Neural cell (in vitro differentiated cells): ENCODE measurements at regions not wholly inside any gene's neighbourhood (a gene's known extent, or its start where the extent isn't known, plus 50 kb on each side); places are given as distances from the start of the nearest gene placed in this dataset.

Experiments used
- H2AFZ ChIP-seq: fragments of 200-600, 300-800 bp; sonication (generic), shearing (Covaris generic); 2 replicates; pipeline ENCODE4 v1.6.0; 2014; ENCODE audit warnings: low read depth, mild to moderate bottlenecking, antibody characterized with exemption, low read length, moderate library complexity
- H3F3A ChIP-seq: fragments of 200-600 bp; shearing (Covaris generic); 2 replicates; pipeline ENCODE4 v1.6.1; 2016; ENCODE audit warnings: mild to moderate bottlenecking, moderate library complexity, mixed read lengths, antibody characterized with exemption, low read length; ENCODE audit not compliant: insufficient read depth, poor library complexity, severe bottlenecking
- H3K27ac ChIP-seq: fragments of 200-600, 300-800 bp; sonication (generic), shearing (Covaris generic); 2 replicates; pipeline ENCODE4 v1.5.1; 2014; ENCODE audit warnings: mild to moderate bottlenecking, low read length, moderate library complexity
- H3K27me3 ChIP-seq: fragments of 300-800, 200-600 bp; sonication (generic), shearing (Covaris generic); 2 replicates; pipeline ENCODE4 v1.6.0; 2014; ENCODE audit warnings: mild to moderate bottlenecking, low read depth, low read length, moderate library complexity; ENCODE audit not compliant: insufficient read depth
- H3K36me3 ChIP-seq: fragments of 300-800, 200-600 bp; sonication (generic), shearing (Covaris generic); 2 replicates; pipeline ENCODE4 v1.5.1; 2014; ENCODE audit warnings: mild to moderate bottlenecking, antibody characterized with exemption, low read length, moderate library complexity; ENCODE audit not compliant: insufficient read depth
- H3K4me2 ChIP-seq: fragments of 300-800, 200-600 bp; sonication (generic), shearing (Covaris generic); 2 replicates; pipeline ENCODE4 v1.6.0; 2014; ENCODE audit warnings: mild to moderate bottlenecking, low read length
- H3K4me3 ChIP-seq: fragments of 300-800, 200-600 bp; sonication (generic), shearing (Covaris generic); 2 replicates; pipeline ENCODE4 v1.5.1; 2014; ENCODE audit warnings: mild to moderate bottlenecking, low read length, moderate library complexity
- H3K79me2 ChIP-seq: fragments of 200-600 bp; shearing (Covaris generic); replicated peaks from 2 replicates; pipeline ENCODE4 v1.6.0; 2014; ENCODE audit warnings: mild to moderate bottlenecking, low read length, moderate library complexity; ENCODE audit not compliant: insufficient read depth
- H3K9ac ChIP-seq: fragments of 300-800, 200-600 bp; sonication (generic), shearing (Covaris generic); 2 replicates; pipeline ENCODE4 v1.6.1; 2016; ENCODE audit warnings: mild to moderate bottlenecking, low read length, mixed read lengths
- H3K9me2 ChIP-seq: fragments of 200-600 bp; shearing (Covaris generic); 2 replicates; pipeline ENCODE4 v1.6.1; 2016; ENCODE audit warnings: mild to moderate bottlenecking, low read length, mixed read lengths; ENCODE audit not compliant: insufficient read depth
- H3K9me3 ChIP-seq: fragments of 200-600, 300-800 bp; sonication (generic), shearing (Covaris generic); 2 replicates; pipeline ENCODE4 v1.6.1; 2016; ENCODE audit warnings: mild to moderate bottlenecking, mixed run types, low read length, moderate library complexity, mixed read lengths
- H4K20me1 ChIP-seq: fragments of 200-600 bp; shearing (Covaris generic); 2 replicates; pipeline ENCODE4 v1.6.1; 2016; ENCODE audit warnings: mild to moderate bottlenecking, mixed run types; ENCODE audit not compliant: insufficient read depth
- CTCF ChIP-seq: fragments of 450-650 bp; IDR thresholded peaks from 2 replicates; pipeline ENCODE4 v1.5.1; 2014; ENCODE audit warnings: antibody characterized with exemption, mild to moderate bottlenecking, moderate library complexity; ENCODE audit not compliant: poor library complexity, severe bottlenecking
- EP300 ChIP-seq: fragments of 450-650 bp; conservative IDR thresholded peaks from 2 replicates; pipeline ENCODE4 v1.6.1; 2014; ENCODE audit warnings: antibody characterized with exemption, mild to moderate bottlenecking, moderate library complexity; ENCODE audit not compliant: poor library complexity, severe bottlenecking
- EZH2 ChIP-seq: fragments of 200-600, 300-800 bp; shearing (Covaris generic), sonication (generic); IDR thresholded peaks from 2 replicates; pipeline ENCODE4 v1.6.1; 2014; ENCODE audit warnings: antibody characterized with exemption, low read length, borderline replicate concordance, mild to moderate bottlenecking; ENCODE audit not compliant: insufficient read depth, poor library complexity, severe bottlenecking
- MXI1 ChIP-seq: fragments of 450-650 bp; conservative IDR thresholded peaks from 2 replicates; pipeline ENCODE4 v1.6.1; 2014; ENCODE audit warnings: antibody characterized with exemption, mild to moderate bottlenecking; ENCODE audit not compliant: poor library complexity, severe bottlenecking
- POLR2AphosphoS5 ChIP-seq: IDR thresholded peaks from 2 replicates; pipeline ENCODE4 v1.6.1; 2012
- RAD21 ChIP-seq: fragments of 450-650 bp; conservative IDR thresholded peaks from 2 replicates; pipeline ENCODE4 v1.6.1; 2014; ENCODE audit warnings: antibody characterized with exemption, mild to moderate bottlenecking, moderate library complexity
- REST ChIP-seq: IDR thresholded peaks from 2 replicates; pipeline ENCODE4 v1.6.1; 2012; ENCODE audit warnings: borderline replicate concordance
- SMC3 ChIP-seq: fragments of 450-650 bp; conservative IDR thresholded peaks from 2 replicates; pipeline ENCODE4 v1.6.1; 2014; ENCODE audit warnings: antibody characterized with exemption, mild to moderate bottlenecking, moderate library complexity; ENCODE audit not compliant: poor library complexity
- TAF1 ChIP-seq: IDR thresholded peaks from 2 replicates; pipeline ENCODE4 v1.6.1; 2012; ENCODE audit warnings: low read depth

GRCh38 chr9:28166179-28166578 is 592.9 kb upstream of the C9orf72 start:
- no peaks in the 10 kb centered on the region for H3K27me3 ChIP-seq
- TF ChIP-seq REST (no peak), EP300 (no peak), MXI1 (no peak), SMC3 (no peak), EZH2 (no peak), CTCF (no peak), RAD21 (no peak), POLR2AphosphoS5 (no peak), TAF1 (no peak)
- H3K27ac ChIP-seq = no peak overlapping the region
- H3K9me2 ChIP-seq = no peaks in the 10 kb centered on the region
- H3K9me3 ChIP-seq = no peaks in the 10 kb centered on the region
- H3K4me3 ChIP-seq = no peak overlapping the region
- H2AFZ ChIP-seq = no peak overlapping the region
- H3K4me2 ChIP-seq = no peak overlapping the region
- H3K79me2 ChIP-seq = no peaks in the 10 kb centered on the region
- H3K36me3 ChIP-seq = no peaks in the 10 kb centered on the region
- no peaks in the 10 kb centered on the region for H4K20me1 ChIP-seq
- no peaks in the 10 kb centered on the region for H3F3A ChIP-seq
- no peak overlapping the region for H3K9ac ChIP-seq

GRCh38 chr9:28177142-28177541 is 603.9 kb upstream of the C9orf72 start:
- no peak overlapping the region for H2AFZ ChIP-seq
- no peak overlapping the region for H3K4me3 ChIP-seq
- no peaks in the 10 kb centered on the region for H4K20me1 ChIP-seq
- H3K9ac ChIP-seq = no peak overlapping the region
- no peak overlapping the region for H3K27ac ChIP-seq
- no peaks in the 10 kb centered on the region for H3K9me3 ChIP-seq
- no peaks in the 10 kb centered on the region for H3K79me2 ChIP-seq
- no peaks in the 10 kb centered on the region for H3K9me2 ChIP-seq
- H3K36me3 ChIP-seq = no peaks in the 10 kb centered on the region
- H3F3A ChIP-seq = no peaks in the 10 kb centered on the region
- H3K27me3 ChIP-seq = no peaks in the 10 kb centered on the region
- H3K4me2 ChIP-seq = no peak overlapping the region
- TF ChIP-seq POLR2AphosphoS5 = no peak
- TF ChIP-seq RAD21 = no peak
- TF ChIP-seq EZH2 = no peak
- no peak for TF ChIP-seq SMC3
- TF ChIP-seq REST = no peak
- no peak for TF ChIP-seq TAF1
- no peak for TF ChIP-seq CTCF
- no peak for TF ChIP-seq MXI1
- no peak for TF ChIP-seq EP300
